ENCODE measurements at regions not wholly inside any gene's neighbourhood (a gene's known extent, or its start where the extent isn't known, plus 50 kb on each side); places are given as distances from the start of the nearest gene placed in this dataset.

- no peak for DNase-seq
These were observed 315.5 kb upstream of the RGMB start for GRCh38 chr5:98458004-98458403.

DNA sequence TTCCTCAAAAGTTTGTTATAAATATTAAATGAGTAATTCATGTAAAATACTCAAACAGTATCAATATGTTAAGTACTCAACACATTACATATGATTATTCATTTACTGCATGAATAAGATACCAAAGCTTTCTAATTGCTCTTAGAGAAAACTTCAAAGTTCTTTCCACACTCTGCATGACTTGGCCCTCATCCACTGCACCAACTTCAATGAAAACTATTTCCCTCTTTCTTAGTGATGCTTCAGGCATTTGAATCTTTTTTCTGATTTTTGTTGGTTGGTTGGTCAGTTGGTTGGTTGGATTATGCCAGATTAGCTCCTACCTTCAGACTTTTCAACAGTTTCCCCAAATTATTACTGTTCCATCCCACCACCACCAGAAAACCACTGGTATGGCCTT is 314.7 kb upstream of the RGMB start:
- no peak for DNase-seq

DNA sequence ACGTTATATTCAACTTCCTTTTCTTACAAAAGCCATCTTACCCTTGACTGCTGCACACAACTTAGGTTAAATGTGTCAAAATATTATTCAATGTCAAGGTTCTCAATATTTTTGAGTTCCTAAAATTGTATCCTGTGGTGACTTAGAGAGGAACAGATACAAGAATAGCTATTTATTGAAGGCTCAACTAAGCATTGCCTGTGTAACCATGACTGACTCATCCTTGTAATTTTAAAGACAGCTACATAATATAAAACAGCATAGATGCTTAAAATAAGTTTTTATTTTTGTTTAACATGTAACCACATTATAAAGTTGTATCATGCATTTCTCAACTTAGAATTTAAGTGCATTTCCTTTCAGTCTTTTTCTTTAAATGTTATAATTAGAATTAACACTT is 312.9 kb upstream of the RGMB start:
- DNase-seq: no peak

GRCh38 chr5:98461485-98461884 is 312.0 kb upstream of the RGMB start:
- DNase-seq: no peak

DNA sequence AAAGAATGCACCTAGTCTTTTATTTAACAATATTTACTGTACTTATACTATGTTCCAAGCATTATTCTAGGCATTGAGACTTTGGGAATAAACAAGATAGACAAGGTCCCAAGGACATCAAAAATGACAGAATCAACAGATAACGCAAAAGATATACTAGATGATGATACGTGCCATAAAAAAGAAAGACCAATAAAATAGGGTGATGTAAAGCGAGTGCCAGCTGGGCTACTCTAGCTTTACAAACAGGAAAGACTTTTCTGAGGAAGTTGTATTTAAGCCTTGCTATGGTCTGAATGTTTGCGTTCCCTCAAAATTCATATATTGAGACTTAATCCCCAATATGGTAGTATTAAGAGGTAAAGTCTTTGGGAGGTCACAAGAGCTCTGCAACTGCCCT is 310.2 kb upstream of the RGMB start:
- no peak for DNase-seq

- no peak for DNase-seq
These were observed 309.8 kb upstream of the RGMB start for GRCh38 chr5:98463676-98464075.

DNA sequence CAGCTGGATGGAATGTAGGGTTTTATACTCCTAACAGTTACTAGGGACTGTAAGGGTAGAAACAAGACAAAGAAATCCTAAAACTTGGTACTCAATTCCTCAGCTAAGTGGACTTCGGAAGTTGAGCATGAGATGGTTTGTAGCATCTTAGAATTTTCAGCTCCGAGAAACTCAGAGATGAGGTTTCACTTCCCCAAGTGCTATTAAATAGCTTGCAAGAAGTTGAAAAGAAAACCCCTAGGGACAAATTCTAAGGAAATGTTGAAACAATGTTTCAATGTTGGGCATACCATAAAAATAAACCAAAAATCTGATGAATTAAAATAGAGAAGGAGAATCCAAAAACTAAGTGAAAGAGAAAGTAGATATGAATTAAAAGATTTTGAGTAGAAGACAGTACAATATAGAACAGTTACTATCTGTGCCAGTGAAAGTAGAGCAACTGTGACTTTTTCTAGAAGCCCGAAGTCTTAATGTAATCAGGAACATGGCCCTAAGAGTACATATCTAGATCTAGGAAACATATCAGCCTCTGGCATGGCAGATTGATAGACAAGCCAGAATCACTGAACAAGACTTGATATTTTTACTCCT is 308.6 kb upstream of the RGMB start:
- DNase-seq: no peak

DNA sequence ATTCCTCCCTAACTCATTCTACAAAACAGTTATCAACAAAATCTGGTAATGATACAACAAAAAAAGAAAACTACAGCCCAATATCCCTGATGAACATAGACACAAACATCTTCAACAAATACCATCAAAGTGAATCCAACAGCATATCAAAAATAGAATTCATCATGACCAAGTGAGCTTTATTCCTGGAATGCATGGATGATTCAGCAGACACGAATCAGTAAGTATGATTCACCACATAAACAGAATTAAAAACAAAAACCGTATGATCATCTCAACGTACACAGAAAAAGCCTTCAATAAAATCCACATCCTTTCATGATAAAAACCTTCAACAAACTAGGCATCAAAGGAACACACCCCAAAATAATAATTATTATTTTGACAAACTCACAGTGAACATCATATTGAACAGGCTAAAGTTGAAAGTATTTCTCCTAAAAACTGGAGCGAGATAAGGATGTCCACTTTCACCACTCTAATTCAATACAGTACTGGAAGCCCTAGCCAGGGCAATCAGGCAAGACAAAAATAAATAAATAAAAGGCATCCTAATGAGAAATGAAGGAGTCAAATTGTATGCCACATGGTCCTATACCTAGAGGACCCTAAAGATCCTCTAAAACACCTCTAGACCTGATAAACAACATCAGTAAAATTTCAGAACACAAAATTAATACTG is 305.1 kb upstream of the RGMB start:
- DNase-seq: no peak

- DNase-seq: no peak
These were observed 302.7 kb upstream of the RGMB start for GRCh38 chr5:98470747-98471146.

DNA sequence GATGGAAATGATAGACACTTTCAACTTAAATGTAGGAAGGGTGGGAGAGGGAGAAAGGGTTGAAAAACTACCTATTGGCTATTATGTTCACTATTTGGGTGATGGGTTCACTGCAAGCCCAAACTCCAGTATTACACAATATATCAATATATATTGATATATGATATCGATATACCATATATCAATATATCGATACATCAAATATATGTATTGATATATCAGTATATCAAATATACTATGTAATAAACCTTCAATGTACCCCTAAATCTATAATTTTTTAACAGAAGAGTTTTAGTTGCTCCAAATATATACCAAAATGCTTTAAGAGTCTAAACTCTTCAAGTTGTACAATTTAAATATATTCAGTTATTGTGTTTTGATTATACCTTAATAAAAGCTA is 302.0 kb upstream of the RGMB start:
- DNase-seq: no peak

- DNase-seq: no peak
These were observed 299.2 kb upstream of the RGMB start for GRCh38 chr5:98474216-98474615.

DNA sequence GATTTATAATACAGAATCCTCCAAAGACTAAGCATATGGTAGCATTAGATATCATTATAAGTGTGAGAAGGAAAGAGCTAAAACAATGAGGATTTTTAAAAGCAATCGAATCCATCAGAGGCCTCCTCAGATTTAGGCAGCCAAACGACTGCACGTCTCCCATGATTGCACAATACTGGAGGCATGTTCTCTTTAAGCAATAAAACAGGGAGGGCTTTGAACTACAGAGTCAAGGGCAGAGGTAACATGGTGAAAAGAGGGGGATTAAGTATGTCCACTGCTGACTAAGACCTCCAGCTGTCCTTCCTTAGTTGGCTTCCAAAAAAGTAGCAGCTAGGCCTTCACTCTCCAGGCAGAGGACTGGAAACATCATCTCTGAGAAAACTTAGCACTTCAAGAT is 298.7 kb upstream of the RGMB start:
- DNase-seq: no peak

DNA sequence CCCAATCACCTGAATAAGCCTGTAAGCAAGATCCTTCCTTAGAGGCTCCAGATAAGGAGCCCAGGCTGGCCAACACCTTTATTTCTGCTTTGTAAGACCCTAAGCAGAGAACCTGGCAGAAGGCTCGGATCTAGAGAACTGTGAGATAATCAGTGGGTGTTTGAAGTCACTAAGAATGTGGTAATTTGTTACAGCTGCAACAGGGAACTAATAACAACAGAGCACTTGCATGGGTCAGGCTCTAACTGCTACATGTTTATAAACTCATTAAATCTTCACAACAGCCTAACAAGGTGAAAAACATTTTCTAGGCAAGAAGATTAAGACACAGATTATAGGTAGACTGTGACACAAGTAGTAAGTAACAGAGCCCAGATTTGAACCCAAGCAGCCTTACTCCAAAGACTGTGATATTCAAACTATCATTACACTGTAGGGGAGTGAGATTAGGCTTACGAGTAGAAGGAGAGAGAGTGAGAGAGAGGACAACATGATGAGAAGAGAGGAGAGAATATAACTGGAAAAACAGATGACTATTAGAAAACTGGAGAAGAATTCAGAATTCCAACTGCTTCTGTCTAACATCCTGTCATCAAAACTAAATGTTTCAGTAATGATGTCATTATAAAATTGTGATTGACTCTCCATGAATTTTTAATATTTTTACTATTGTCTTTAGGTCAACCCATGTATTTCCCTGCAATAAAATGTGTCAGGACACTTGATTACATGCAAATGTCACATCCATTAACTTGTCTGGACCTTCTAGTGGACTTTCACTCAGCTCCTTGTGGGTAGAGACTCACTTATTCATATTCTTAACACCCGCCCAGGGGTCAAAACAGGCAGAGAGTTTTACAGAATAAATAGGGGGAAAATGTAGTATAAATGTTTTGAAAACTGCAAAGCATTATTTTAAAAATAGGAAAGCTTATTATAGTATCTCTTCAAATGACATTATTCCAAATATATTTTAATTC is 290.9 kb upstream of the RGMB start:
- no peak for DNase-seq

GRCh38 chr5:98483301-98483685 is 290.2 kb upstream of the RGMB start:
- DNase-seq: no peak

GRCh38 chr5:98489021-98489420 is 284.4 kb upstream of the RGMB start:
- DNase-seq: no peak

GRCh38 chr5:98490348-98490747 is 283.1 kb upstream of the RGMB start:
- no peak for DNase-seq

DNA sequence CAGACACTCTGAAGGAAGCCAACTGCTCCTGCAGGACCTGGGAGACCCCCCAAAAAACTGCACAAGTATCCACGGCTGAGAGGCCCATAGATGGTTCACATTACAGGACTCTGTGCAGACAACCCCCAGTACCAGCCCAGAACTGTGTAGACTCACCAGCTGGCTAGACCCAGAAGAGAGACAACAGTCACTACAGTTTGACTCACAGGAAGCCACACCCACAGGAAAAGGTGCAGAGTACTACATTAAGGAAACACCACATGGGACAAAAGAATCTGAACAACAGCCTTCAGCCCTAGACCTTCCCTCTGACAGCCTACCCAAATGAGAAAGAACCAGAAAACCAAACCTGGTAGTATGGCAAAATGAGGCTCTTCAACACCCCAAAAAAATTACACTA is 281.2 kb upstream of the RGMB start:
- DNase-seq: no peak

DNA sequence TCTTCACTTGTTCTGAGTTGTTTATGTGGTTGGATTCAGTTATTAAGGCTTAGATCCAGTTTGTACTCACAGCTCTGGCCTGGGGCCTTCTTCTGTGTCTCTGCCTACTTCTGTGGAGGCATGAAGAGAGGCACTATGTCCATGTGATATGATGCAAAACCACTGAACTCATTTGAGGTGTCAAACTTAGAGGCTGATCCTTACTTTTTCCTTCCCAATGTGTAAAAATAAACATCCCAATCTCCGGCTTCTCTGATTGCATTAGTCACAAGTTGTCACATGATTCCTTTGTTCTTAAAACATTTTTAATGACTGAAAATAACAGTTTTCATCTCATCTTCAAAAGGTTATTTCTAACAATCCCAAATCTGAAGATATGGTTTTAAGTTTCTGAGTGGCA is 276.0 kb upstream of the RGMB start:
- no peak for DNase-seq

DNA sequence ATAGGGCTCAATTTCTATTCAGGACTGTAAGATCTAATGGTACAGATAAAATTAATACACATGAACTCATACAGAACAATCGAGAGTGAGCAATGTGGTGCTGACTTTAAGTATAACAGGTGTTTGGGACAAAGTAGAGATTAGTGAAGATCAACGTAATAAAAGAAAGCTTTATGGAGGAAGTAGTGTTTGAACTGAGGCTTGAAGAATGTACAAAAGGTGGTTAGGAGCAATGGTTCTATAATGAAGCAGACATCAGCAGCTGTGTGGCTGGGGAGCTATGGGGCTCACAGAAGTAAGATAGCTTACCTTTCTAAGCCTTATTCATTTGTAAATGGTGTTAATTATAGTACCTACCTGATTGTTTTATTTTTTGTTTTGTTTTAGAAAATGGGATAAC is 275.4 kb upstream of the RGMB start:
- DNase-seq: no peak

- no peak for DNase-seq
These were observed 273.6 kb upstream of the RGMB start for GRCh38 chr5:98499892-98500291.

- no peak for DNase-seq
These were observed 272.7 kb upstream of the RGMB start for GRCh38 chr5:98500811-98501210.

- no peak for DNase-seq
These were observed 269.8 kb upstream of the RGMB start for GRCh38 chr5:98503616-98504015.

- DNase-seq: no peak
These were observed 269.0 kb upstream of the RGMB start for GRCh38 chr5:98504505-98504904.

Data from right kidney (tissue), 1 donor.